Mammary epithelial cell (primary cell): ENCODE measurements at regions not wholly inside any gene's neighbourhood (a gene's known extent, or its start where the extent isn't known, plus 50 kb on each side); places are given as distances from the start of the nearest gene placed in this dataset.

Experiments
- EZH2 ChIP-seq: IDR thresholded peaks from 2 replicates; pipeline ENCODE4 v1.6.1; 2012; ENCODE audit warnings: low read length, inconsistent platforms, borderline replicate concordance
- TF ChIP-seq, protein P1 (sequence below), 2 donors: IDR thresholded peaks in 1 of 2; conservative IDR thresholded peaks in 1 of 2; 2 replicates each; pipeline ENCODE4 v1.5.1; 2011 to 2012; ENCODE audit warnings: inconsistent platforms in 2 of 2, low read length in 2 of 2, mild to moderate bottlenecking in 2 of 2, control low read depth in 1 of 2, low read depth in 1 of 2; ENCODE audit not compliant: insufficient read depth in 1 of 2; ENCODE audit errors: extremely low read depth in 1 of 2

GRCh38 chr7:111647881-111648280, 85.6 kb upstream of the IMMP2L start:
- TF ChIP-seq, protein P1, sequence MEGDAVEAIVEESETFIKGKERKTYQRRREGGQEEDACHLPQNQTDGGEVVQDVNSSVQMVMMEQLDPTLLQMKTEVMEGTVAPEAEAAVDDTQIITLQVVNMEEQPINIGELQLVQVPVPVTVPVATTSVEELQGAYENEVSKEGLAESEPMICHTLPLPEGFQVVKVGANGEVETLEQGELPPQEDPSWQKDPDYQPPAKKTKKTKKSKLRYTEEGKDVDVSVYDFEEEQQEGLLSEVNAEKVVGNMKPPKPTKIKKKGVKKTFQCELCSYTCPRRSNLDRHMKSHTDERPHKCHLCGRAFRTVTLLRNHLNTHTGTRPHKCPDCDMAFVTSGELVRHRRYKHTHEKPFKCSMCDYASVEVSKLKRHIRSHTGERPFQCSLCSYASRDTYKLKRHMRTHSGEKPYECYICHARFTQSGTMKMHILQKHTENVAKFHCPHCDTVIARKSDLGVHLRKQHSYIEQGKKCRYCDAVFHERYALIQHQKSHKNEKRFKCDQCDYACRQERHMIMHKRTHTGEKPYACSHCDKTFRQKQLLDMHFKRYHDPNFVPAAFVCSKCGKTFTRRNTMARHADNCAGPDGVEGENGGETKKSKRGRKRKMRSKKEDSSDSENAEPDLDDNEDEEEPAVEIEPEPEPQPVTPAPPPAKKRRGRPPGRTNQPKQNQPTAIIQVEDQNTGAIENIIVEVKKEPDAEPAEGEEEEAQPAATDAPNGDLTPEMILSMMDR (conservative IDR thresholded peaks at IDR 0.05 in 1 of 2, IDR thresholded peaks at IDR 0.05 in 1 of 2; ENCODE audit: extremely low read depth in 1 of 2, insufficient read depth in 1 of 2, low read depth in 1 of 2, low read length in 2 of 2) = no peak
- no peak for TF ChIP-seq EZH2
